ENCODE measurements at regions not wholly inside any gene's neighbourhood (a gene's known extent, or its start where the extent isn't known, plus 50 kb on each side); places are given as distances from the start of the nearest gene placed in this dataset.

- Histone ChIP-seq H4K5ac (ENCODE audit: insufficient read length, low read depth, low read length) (no peak overlapping the region), H4K20me1 (ENCODE audit: control insufficient read depth, insufficient read depth, insufficient read length) (no peaks in the 10 kb centered on the region), H3K23ac (ENCODE audit: insufficient read length, low read depth, low read length) (no peak overlapping the region), H3K56ac (ENCODE audit: insufficient read length, low read depth, low read length) (no peak overlapping the region), H3K14ac (ENCODE audit: insufficient read depth, low read length) (no peak overlapping the region), H2AFZ (ENCODE audit: low read length) (no peak overlapping the region), H3T11ph (ENCODE audit: low read length) (no peak overlapping the region), H3K23me2 (ENCODE audit: insufficient read length, low read depth, low read length, poor library complexity, severe bottlenecking) (no peaks in the 10 kb centered on the region), H2BK15ac (ENCODE audit: low read depth, low read length) (no peak overlapping the region; the same call in 1 of the 2 replicates), H2BK12ac (ENCODE audit: insufficient read length, low read depth, low read length) (no peak overlapping the region), H3K18ac (ENCODE audit: insufficient read length, low read depth, low read length) (no peak overlapping the region), H3K4ac (ENCODE audit: low read depth, low read length) (no peak overlapping the region), H3K9me3 (ENCODE audit: control insufficient read depth, low read depth, low read length) (no peaks in the 10 kb centered on the region), H3K27me3 (ENCODE audit: insufficient read depth, low read length) (no peaks in the 10 kb centered on the region), H4K91ac (ENCODE audit: insufficient read length, low read depth, low read length) (no peak overlapping the region), H3K4me2 (ENCODE audit: insufficient read depth, insufficient read length, low read length) (no peak overlapping the region), H4K8ac (replicated peaks; ENCODE audit: insufficient read length, low read depth, low read length) (no peak overlapping the region), H3K79me1 (ENCODE audit: insufficient read depth, low read depth, low read length, poor library complexity, severe bottlenecking) (no peaks in the 10 kb centered on the region), H2BK5ac (ENCODE audit: insufficient read length, low read length) (no peak overlapping the region), H2AK5ac (ENCODE audit: insufficient read length, low read length) (no peak overlapping the region), H2BK120ac (ENCODE audit: low read depth, low read length, poor library complexity, severe bottlenecking) (no peak overlapping the region), H2BK20ac (ENCODE audit: low read depth, low read length, poor library complexity, severe bottlenecking) (no peak overlapping the region), H3K27ac (ENCODE audit: insufficient read length, low read depth, low read length) (no peak overlapping the region), H3K4me1 (ENCODE audit: insufficient read depth, low read length) (no peaks in the 10 kb centered on the region), H3K79me2 (ENCODE audit: insufficient read depth, low read length) (no peaks in the 10 kb centered on the region), H3K9ac (ENCODE audit: extremely low read depth, insufficient read length, low read length) (no peak overlapping the region)
- no peaks in the 10 kb centered on the region; a peak in 1 of 5 replicates for H3K9me3 Mint-ChIP-seq
- DNase-seq: no peak
- H3K4me3 Mint-ChIP-seq: no peak overlapping the region
- peaks cover 3 to 5% of the 10 kb centered on the region in 2 experiments; a peak in 3 of 4 replicates for H3K4me1 Mint-ChIP-seq
- no CpG with 5 or more reads among the region's 2 CpGs for WGBS (ENCODE audit: extremely low coverage, insufficient read length, low lambda C conversion rate)
- no peaks in the 10 kb centered on the region for H3K27me3 Mint-ChIP-seq (ENCODE audit: low read depth)
- no peaks in the 10 kb centered on the region; a peak in 1 of 7 replicates for H3K36me3 Mint-ChIP-seq (ENCODE audit: insufficient read depth in 1 of 3, low read depth in 3 of 3)
- H3K27ac Mint-ChIP-seq: no peak overlapping the region
- no peak for TF ChIP-seq CTCF (conservative IDR thresholded peaks at IDR 0.05)
These were observed 280.5 kb upstream of the OPRM1 start for GRCh38 chr6:153758516-153758915.
